ENCODE measurements at regions not wholly inside any gene's neighbourhood (a gene's known extent, or its start where the extent isn't known, plus 50 kb on each side); places are given as distances from the start of the nearest gene placed in this dataset.

- no peak for FAIRE-seq
- no peak overlapping the region for H3K9ac ChIP-seq (ENCODE audit: control insufficient read depth, insufficient read depth, low read length)
- H3K4me1 ChIP-seq (ENCODE audit: control insufficient read depth, insufficient read depth, low read length) = no peaks in the 10 kb centered on the region
- CTCF ChIA-PET = no interaction called here
- H3K27ac ChIP-seq (ENCODE audit: control insufficient read depth, insufficient read depth) = no peak overlapping the region
- H3K4me3 ChIP-seq = no peak overlapping the region
- no peak for DNase-seq (ENCODE audit: low read depth, low spot score)
- H2AFZ ChIP-seq (ENCODE audit: control insufficient read depth, low read depth, low read length) = no peak overlapping the region
- SMC1A ChIA-PET (ENCODE audit: uncharacterized antibody, unreplicated experiment) = no interaction called here
- no peaks in the 10 kb centered on the region for H4K20me1 ChIP-seq (ENCODE audit: control insufficient read depth, insufficient read depth)
- intact Hi-C loops (cut with micrococcal nuclease; ENCODE audit: unreplicated experiment) = no loop called here
- H3K36me3 ChIP-seq (ENCODE audit: control insufficient read depth in 2 of 2, insufficient read depth in 2 of 2, low read length in 1 of 2) = no peaks in the 10 kb centered on the region
- no peak for ATAC-seq
- no TSS peak for BruUV-seq (replicated peaks)
- H3K79me2 ChIP-seq (ENCODE audit: control insufficient read depth, insufficient read depth, low read length) = no peaks in the 10 kb centered on the region
- POLR2A ChIA-PET = no interaction called here
- in situ Hi-C loops (cut with MboI) = no loop called here
- whole genome bisulfite sequencing (ENCODE audit: insufficient coverage, insufficient replicate concordance, low lambda C conversion rate, missing lambda C conversion rate) = 0% methylated on average over 1 of the region's 1 CpG
- no peak for TF ChIP-seq ZNF207 (IDR thresholded peaks at IDR 0.05; ENCODE audit: borderline replicate concordance)
- TF ChIP-seq E2F4 (IDR thresholded peaks at IDR 0.05; ENCODE audit: low read depth, low read length) = no peak
- TF ChIP-seq ZBTB11 (CRISPR knock-in tag; IDR thresholded peaks at IDR 0.05) = no peak
- no peak for TF ChIP-seq REST (IDR thresholded peaks at IDR 0.05; ENCODE audit: low read depth, low read length)
- TF ChIP-seq GATAD2B (conservative IDR thresholded peaks at IDR 0.05; ENCODE audit: low read depth) = no peak
- no peak for TF ChIP-seq SMARCA5 (IDR thresholded peaks at IDR 0.05)
- TF ChIP-seq MYC (IDR thresholded peaks at IDR 0.05; ENCODE audit: insufficient read depth, insufficient read length, insufficient replicate concordance, low read length, severe bottlenecking) = no peak
- no peak for TF ChIP-seq ZNF217 (IDR thresholded peaks at IDR 0.05)
- TF ChIP-seq ASH2L (IDR thresholded peaks at IDR 0.05; ENCODE audit: borderline replicate concordance, low read depth) = no peak
- no peak for TF ChIP-seq DPF2 (IDR thresholded peaks at IDR 0.05)
- no peak for TF ChIP-seq PAX5 (IDR thresholded peaks at IDR 0.05; ENCODE audit: borderline replicate concordance, low read depth, low read length)
- no peak for TF ChIP-seq CBX3 (IDR thresholded peaks at IDR 0.05; ENCODE audit: borderline replicate concordance, low read depth)
- TF ChIP-seq HDGF (IDR thresholded peaks at IDR 0.05) = no peak
- no peak for TF ChIP-seq RB1 (IDR thresholded peaks at IDR 0.05; ENCODE audit: borderline replicate concordance)
- no peak for TF ChIP-seq ZNF384 (IDR thresholded peaks at IDR 0.05; ENCODE audit: borderline replicate concordance, low read depth, low read length)
- TF ChIP-seq BACH1 (IDR thresholded peaks at IDR 0.05; ENCODE audit: borderline replicate concordance) = no peak
- no peaks in the 10 kb centered on the region for H3K27me3 ChIP-seq (replicated peaks in 1 of 2; ENCODE audit: control insufficient read depth in 2 of 2, insufficient read depth in 2 of 2, low read length in 1 of 2)
- H3K4me2 ChIP-seq (ENCODE audit: control insufficient read depth, insufficient read depth) = no peak overlapping the region
- RAD21 ChIA-PET (ENCODE audit: unreplicated experiment) = no interaction called here
- H3K9me3 ChIP-seq (replicated peaks; ENCODE audit: control insufficient read depth, insufficient read depth, low read length) = no peaks in the 10 kb centered on the region
Observed at GRCh38 chr4:126664839-126665238, 967.9 kb upstream of the INTU start.
